NCI-H2196 (cell line): ENCODE measurements at regions not wholly inside any gene's neighbourhood (a gene's known extent, or its start where the extent isn't known, plus 50 kb on each side); places are given as distances from the start of the nearest gene placed in this dataset.
"Not testable (repeated sequence)": the region's sequence is repeated elsewhere in the genome, so short reads cannot be mapped to it uniquely, and the experiment has no call there.

Source experiments
- DNase-seq: peaks from one replicate; lab custom pipeline; 2025; ENCODE audit not compliant: unreplicated experiment; lab: John Stamatoyannopoulos, UW

GRCh38 chr17:54177606-54178308 is 355.0 kb downstream of the KIF2B start:
- no peak for DNase-seq

DNA sequence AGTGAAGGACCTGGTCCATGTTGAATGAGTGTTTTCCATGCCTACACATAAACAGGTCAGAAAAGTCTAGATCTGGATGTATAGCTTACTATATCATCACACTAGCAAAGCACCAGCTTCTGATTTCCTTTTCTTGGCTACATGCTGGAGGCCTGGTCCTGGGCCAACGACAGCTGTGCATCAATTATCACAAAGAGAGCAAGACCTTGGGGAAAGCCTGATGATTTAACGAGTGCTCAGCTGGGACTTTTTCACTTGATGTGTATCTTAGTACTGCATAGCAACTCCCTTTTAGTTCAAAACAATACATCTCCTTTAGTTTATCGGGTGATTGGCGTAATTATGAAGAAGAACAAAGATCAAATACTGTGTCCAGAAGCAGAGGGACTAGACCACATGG is 358.2 kb downstream of the KIF2B start:
- no peak for DNase-seq

- DNase-seq = no peak
Observed at GRCh38 chr17:54191261-54191660, 368.5 kb downstream of the KIF2B start.

GRCh38 chr17:54194268-54194667 is 371.5 kb downstream of the KIF2B start:
- DNase-seq = no peak

GRCh38 chr17:54196751-54197150 is 374.0 kb downstream of the KIF2B start:
- DNase-seq = no peak

- not testable (repeated sequence) for DNase-seq
Observed at GRCh38 chr17:54201380-54201779, 378.7 kb downstream of the KIF2B start.

- no peak for DNase-seq
Observed at GRCh38 chr17:54220829-54221228, 398.1 kb downstream of the KIF2B start.

DNA sequence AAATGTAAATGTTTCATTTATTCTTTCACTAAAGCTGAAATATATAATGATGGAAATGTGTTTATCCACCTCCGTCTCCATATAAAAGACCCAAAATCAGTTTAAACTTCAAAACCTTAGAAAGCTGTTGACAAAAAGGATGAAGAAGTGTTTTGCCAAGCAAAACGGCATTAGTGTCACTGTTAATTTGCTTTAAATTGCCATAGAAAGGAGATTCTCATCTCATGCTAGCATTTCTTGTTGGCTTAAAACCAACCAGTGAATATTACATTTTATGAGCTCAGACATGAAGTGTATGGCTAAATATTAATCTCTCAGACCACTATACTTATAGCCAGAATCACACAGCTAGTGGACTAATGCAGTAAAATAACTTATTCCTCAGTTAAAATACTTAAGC is 398.8 kb downstream of the KIF2B start:
- DNase-seq = no peak

DNA sequence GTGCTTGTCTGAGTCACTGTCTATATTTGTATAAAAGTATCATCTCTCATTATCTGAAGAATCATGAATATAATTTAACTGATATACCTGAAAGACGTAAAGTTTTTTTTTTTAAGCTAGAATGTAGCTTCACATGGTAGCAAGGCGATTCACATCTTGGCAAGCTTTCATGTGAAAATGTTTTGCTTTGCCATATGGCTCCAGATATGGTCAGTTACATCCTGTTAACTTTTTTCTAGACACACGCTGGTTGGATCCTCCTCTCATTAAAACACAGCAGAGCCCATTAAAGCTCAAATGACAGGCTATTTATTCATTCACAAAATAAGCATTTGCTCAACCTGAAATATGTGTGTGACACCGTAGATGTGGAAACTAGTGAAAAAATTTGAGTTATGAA is 412.8 kb downstream of the KIF2B start:
- no peak for DNase-seq

DNA sequence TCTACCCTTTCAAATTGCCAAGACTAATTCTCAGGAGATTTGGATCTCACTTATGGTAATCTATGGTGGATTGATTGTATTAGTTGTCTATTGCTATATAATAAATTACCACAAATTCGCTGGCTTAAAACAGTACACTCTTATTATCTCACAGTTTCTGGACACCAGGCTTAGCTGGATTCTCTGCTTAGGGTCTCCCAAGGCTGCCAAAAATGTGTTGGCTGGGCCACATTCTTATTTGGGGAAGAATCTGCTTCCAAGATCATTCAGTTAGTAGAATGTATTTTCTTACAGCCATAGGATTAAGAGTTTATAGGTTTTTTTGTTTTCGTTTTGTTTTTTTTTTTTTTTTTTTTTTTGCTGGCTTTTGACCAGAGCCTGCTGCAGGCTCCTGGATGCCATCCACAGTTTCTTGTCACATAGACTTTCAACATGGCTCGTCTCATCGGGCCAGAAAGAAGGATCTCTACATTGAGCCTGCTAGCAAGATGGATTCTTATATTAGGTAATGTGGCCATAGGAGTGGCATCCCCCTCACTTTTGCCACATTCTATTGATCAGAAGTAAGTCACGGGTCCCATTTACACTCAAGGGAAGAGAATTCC is 415.3 kb downstream of the KIF2B start:
- DNase-seq = no peak

DNA sequence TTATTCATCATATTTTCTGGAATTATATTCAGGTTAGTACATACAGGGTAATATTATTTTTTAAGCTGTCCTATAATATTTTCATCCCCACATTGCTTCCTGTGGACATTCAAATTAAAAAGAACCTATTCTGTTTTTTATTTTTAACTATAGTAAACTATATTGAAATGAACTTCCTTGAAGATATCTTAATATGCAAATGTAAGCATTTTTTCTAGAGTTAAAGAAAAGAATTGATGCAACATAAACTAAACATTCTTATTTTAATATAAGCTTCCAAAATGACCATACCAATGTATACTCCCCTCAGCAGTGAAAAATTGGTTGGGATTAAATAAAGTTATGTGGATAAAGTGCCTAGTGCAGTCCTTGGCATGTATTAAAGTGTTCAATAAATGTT is 416.6 kb downstream of the KIF2B start:
- DNase-seq = no peak

- no peak for DNase-seq
Observed at GRCh38 chr17:54255696-54256095, 433.0 kb downstream of the KIF2B start.

DNA sequence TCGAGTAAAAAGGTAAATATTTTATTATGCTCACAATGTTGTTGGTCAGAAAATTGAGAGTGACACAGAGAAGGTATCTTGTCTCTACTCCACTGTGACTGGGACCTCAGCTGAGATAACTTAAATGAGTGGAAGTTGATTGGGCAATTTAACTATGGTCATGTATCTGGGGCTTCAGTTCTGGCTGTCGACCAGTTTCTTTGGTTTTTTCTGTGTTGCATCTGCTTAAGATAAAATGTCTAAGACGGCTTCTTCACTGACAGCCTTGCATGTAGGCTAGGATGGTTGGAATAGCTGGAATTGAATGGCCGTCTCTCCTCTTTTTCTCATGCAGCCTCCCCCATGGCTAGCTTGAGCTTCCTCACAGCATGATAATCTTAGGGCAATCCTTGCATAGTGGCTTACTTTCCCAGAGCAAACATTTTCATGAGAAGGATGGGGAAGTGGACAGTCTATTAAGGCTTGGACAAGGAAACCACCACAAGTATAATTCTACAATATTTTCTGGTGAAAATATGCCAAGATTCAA is 433.7 kb downstream of the KIF2B start:
- no peak for DNase-seq

DNA sequence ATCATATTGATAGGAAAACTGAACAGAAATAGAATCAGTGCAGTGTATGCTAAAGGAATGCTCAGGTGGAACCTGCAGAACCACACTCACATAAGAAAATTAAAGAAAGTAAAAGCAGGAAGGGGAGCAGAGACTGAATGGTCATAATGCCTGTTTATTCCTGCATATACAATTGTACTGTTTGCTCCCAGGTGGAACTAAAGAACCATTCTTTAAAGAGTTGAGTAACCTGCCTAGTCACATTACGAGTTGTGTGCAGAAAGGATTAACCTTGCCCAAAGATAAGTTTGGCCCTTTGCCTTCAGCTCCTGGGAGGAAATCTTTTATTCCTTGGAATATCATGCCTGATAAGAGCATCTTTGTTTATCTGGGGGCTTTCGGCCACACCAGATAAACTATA is 434.7 kb downstream of the KIF2B start:
- DNase-seq = no peak

DNA sequence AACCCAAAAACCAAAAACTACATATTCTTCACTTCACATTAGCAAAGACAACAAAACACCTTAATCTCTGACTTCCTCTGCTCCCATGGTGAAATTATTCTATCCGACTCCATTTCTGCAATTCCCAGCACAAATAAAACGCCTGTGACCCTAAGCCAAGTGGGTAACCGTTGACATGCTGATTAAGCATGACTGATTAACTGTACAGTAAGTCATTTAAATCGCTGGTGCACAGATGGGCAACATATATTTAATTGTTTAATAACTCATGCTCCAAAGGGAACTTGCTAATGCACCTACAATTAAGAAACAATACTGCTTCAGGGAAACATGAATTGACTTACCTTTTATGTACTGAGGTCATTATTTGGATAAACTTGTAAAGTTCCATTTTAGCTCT is 436.7 kb downstream of the KIF2B start:
- DNase-seq = no peak

- DNase-seq = no peak
Observed at GRCh38 chr17:54261465-54261864, 438.7 kb downstream of the KIF2B start.

DNA sequence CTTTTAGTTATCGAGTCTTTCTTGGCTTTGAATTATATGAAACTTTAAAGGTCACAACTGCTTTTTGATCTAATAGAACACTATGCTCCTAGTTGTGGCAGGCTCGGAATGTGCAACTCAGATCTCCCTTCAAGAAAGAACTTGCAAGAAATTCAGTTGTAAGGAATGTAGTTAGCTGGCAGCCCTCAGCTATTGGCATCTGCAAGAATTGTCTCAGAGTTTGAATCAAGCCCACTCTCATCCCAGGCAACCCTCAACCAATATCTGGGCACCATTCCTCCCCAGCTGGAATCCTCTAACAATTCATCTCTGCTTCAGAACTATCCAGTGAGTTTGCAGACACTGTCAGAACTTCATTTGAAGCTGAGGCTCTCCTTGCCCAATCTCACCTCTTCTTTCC is 447.2 kb downstream of the KIF2B start:
- no peak for DNase-seq

GRCh38 chr17:54270499-54270898 is 447.8 kb downstream of the KIF2B start:
- no peak for DNase-seq

DNA sequence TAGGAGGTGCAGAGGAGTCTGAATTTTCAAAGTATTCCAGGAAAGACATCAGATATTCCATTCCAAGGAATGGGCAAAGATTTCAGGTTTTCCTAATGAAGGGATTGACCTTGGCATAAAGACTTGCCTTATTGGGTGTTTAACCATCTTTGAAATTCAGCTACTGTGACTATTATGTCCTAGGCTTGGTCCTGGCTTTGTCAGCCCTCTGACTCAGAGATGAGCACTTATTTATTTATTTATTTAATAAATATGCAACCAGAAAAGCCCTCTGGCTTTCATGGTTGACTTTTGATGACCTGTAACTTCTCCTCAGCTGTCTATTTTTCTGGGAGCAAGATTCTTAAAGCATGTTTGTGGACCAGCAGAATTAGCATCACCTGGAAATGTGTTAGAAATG is 455.1 kb downstream of the KIF2B start:
- no peak for DNase-seq

DNA sequence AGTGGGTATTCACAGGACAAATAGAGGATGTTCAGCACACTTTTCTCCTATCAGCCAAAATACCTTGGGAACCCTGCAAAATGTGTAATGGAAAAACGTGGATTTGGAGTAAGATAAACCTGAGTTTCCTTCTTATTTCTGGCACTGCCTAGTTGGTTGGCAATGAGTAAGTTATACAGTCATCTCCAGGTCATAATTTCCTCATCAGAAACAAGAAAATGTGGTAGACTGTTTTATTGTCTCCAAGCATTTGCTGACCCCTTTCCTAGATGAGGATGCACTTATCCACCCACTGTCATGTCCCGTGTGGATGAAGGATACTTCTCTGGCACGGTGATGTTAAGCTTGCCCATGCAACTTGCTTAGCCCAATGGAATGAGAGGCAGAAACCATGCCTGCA is 458.0 kb downstream of the KIF2B start:
- no peak for DNase-seq

DNA sequence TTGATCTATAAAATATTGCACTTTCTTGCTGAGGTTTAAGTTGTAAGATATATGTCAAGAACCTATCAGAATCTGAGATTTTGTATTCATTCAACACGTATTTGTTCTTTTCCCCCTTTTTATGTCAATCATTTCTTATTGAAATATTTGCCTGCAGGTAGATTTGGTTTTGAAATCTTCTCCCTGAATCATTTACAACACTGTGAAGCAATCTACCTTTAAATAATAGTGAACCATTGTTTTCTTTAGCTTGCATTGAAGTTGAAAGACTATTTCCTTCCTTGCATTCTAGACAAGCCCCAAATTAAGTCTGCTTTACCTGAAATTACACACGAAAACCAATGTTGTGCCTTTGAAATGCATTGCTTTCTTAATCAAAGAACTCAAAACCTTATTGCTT is 460.2 kb downstream of the KIF2B start:
- no peak for DNase-seq

DNA sequence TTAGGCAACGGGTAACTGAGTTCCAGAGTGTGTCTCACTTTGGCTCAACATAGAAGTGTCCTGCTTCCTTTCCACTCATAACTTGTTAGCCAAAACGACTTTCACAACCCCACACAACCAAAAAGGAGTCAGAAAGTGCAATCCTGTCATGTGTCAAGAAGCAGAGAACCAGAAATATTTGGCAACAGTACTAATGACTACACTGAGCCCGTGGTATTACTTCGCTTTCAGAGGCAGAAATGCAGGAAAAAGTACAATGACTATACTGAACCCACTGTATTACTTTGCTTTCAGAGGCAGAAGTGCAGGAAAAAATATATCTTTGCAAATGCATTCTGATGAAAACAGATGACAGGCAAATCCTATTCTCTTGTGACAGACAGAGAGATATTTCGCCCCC is 484.6 kb downstream of the KIF2B start:
- DNase-seq = no peak

DNA sequence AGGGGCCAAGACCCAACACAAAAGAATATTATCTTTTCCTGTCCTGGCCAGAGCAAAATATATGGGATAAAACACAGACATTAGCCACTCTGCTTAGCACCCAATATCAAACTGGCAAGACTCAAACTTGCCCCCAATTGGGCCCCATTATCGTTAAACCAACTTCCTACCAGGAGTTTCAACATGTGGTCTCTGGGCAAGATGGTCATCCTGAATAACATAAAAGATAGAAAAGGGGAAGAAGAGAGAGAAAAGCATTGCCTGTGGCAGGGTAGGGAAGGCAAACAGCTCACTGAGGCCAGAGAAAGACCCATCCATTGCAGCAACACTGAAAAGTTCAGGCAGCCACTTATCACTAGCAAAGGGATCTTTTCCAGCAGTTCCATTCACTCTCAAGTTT is 502.1 kb downstream of the KIF2B start:
- DNase-seq = no peak
